Keratinocyte (primary cell): ENCODE measurements at regions not wholly inside any gene's neighbourhood (a gene's known extent, or its start where the extent isn't known, plus 50 kb on each side); places are given as distances from the start of the nearest gene placed in this dataset.

Source experiments
- DNase-seq: peaks from one replicate; pipeline ENCODE4 v3.0.0-alpha.2; 2011; ENCODE audit warnings: low read depth, missing footprints, low spot score
- FAIRE-seq: peaks from 2 replicates; lab custom pipeline; 2011; peaks lifted over from hg19 to GRCh38; lab: Jason Lieb, UNC
- H2AFZ ChIP-seq: 2 replicates; pipeline ENCODE4 v1.6.0; 2012; ENCODE audit warnings: low read length, control low read depth, inconsistent platforms; ENCODE audit not compliant: control insufficient read depth
- H3K27ac ChIP-seq: 2 replicates; pipeline ENCODE4 v1.5.1; 2011; ENCODE audit warnings: low read length; ENCODE audit not compliant: control insufficient read depth, insufficient read depth
- H3K27me3 ChIP-seq: 3 replicates; pipeline ENCODE4 v1.6.0; 2011; ENCODE audit warnings: low read length; ENCODE audit not compliant: control insufficient read depth, insufficient read depth; ENCODE audit errors: extremely low read depth
- H3K36me3 ChIP-seq, 2 experiments: 2 replicates in 1 of 2; 3 replicates in 1 of 2; pipeline ENCODE4 v1.5.1; 2011; ENCODE audit warnings: low read length in 2 of 2, mild to moderate bottlenecking in 1 of 2; ENCODE audit not compliant: control insufficient read depth in 2 of 2, insufficient read depth in 2 of 2; ENCODE audit errors: extremely low read depth in 1 of 2
- H3K4me1 ChIP-seq: 3 replicates; pipeline ENCODE4 v1.5.1; 2011; ENCODE audit warnings: low read length; ENCODE audit not compliant: control insufficient read depth, insufficient read depth; ENCODE audit errors: extremely low read depth
- H3K4me2 ChIP-seq: 3 replicates; pipeline ENCODE4 v1.6.0; 2011; ENCODE audit warnings: low read depth, low read length; ENCODE audit not compliant: control insufficient read depth, insufficient read depth; ENCODE audit errors: extremely low read depth
- H3K4me3 ChIP-seq, 3 experiments: fragments of 200-600 bp in 1 of 3; sonication (generic) in 1 of 3; 2 replicates in 2 of 3; 3 replicates in 1 of 3; pipeline ENCODE4 v1.5.1; 2011 to 2016; ENCODE audit warnings: low read length in 3 of 3, mild to moderate bottlenecking in 3 of 3, control low read depth in 2 of 3, inconsistent platforms in 1 of 3, low read depth in 1 of 3, mixed read lengths in 1 of 3, mixed run types in 1 of 3, moderate library complexity in 1 of 3; ENCODE audit not compliant: control insufficient read depth in 2 of 3, insufficient read depth in 2 of 3; ENCODE audit errors: extremely low read depth in 1 of 3
- H3K79me2 ChIP-seq: 2 replicates; pipeline ENCODE4 v1.6.0; 2012; ENCODE audit warnings: low read length; ENCODE audit not compliant: control insufficient read depth, insufficient read depth
- H3K9ac ChIP-seq: 3 replicates; pipeline ENCODE4 v1.6.0; 2011; ENCODE audit warnings: low read length; ENCODE audit not compliant: control insufficient read depth, insufficient read depth; ENCODE audit errors: extremely low read depth
- H3K9me1 ChIP-seq: 3 replicates; pipeline ENCODE4 v1.6.0; 2011; ENCODE audit warnings: low read length; ENCODE audit not compliant: control insufficient read depth, insufficient read depth; ENCODE audit errors: extremely low read depth
- H3K9me3 ChIP-seq: 2 replicates; pipeline ENCODE4 v1.5.1; 2012; ENCODE audit warnings: low read depth, low read length; ENCODE audit not compliant: control insufficient read depth
- H4K20me1 ChIP-seq: 3 replicates; pipeline ENCODE4 v1.6.0; 2011; ENCODE audit warnings: low read length; ENCODE audit not compliant: control insufficient read depth, insufficient read depth; ENCODE audit errors: extremely low read depth
- EZH2 ChIP-seq: IDR thresholded peaks from one replicate; pipeline ENCODE4 v1.6.1; 2012; ENCODE audit warnings: inconsistent platforms, mild to moderate bottlenecking, low read length, moderate library complexity
- dilution Hi-C: fragments of 300-500 bp; cut with MboI; formaldehyde crosslinking; loops from one replicate; pipeline ENCODE4 v1.7.0; 2020; ENCODE audit warnings: low sequenced_read_pairs; ENCODE audit not compliant: extremely low pct_ligation_motif_present
- TF ChIP-seq, protein P1 (sequence below), 3 experiments: IDR thresholded peaks in 1 of 3; conservative IDR thresholded peaks in 1 of 3; optimal IDR thresholded peaks in 1 of 3; 2 replicates in 2 of 3; 3 replicates in 1 of 3; pipeline versions ENCODE3 to v1.5.1; 2011; ENCODE audit warnings: low read length in 3 of 3, mild to moderate bottlenecking in 3 of 3, moderate library complexity in 2 of 3, control low read depth in 1 of 3, inconsistent platforms in 1 of 3; ENCODE audit not compliant: insufficient read depth in 2 of 3; ENCODE audit errors: extremely low read depth in 1 of 3

DNA sequence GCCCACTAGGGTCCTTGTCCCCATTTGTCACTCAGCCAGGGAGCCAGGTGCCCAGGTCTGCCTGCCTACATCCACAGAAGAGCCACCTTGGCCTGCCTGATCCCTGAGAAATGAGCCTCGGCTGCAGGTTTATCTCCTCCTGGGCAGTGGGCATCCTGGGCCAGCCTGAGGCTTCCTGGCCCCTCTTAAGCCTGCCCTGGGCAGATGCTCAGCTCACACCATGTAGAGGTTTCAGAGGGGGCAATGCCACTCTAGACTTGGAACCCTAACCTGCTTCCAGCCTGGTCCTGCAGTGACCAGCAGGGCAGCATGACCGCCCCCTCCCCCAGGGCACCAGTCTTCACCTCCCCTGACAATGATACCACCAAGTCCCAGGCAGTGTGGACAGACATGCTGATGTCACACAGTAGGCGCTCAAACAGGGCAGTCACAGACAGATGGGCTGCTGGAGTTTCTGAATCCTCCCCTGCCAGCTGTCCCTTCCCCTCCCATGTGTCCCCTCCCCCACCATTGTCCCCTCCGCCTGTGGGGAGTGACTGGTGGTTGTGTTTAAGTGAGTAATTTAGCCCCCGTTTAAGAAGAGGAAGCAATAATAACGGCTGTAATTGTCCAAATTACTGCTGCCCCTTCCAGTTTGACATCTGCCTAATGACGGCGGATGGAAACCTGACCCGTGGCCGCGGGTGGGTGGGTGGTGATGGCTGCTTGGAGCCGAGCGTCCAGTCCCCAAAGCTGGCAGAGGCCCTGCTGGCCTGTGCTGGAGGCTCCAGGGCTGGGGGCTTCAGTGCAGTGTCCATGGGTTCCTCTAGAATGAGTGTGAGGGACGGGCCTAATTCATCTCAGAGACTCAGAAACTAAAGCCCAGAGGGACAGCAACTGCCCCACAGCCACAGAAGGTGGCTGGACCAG, 147.7 kb downstream of the BARX1 start:
- DNase-seq (no peak), FAIRE-seq (no peak)
- dilution Hi-C loops, result no loop called here
- Histone ChIP-seq H3K27me3 (peaks cover 3% of the 10 kb centered on the region), H3K4me1 (no peaks in the 10 kb centered on the region), H4K20me1 (no peaks in the 10 kb centered on the region), H2AFZ (no peak overlapping the region), H3K27ac (no peak overlapping the region), H3K36me3 (no peaks in the 10 kb centered on the region), H3K9me1 (no peaks in the 10 kb centered on the region), H3K9ac (no peak overlapping the region), H3K9me3 (no peaks in the 10 kb centered on the region), H3K4me3 (no peak overlapping the region), H3K4me2 (no peak overlapping the region), H3K79me2 (no peaks in the 10 kb centered on the region)
- no peak for TF ChIP-seq EZH2
- TF ChIP-seq, protein P1, sequence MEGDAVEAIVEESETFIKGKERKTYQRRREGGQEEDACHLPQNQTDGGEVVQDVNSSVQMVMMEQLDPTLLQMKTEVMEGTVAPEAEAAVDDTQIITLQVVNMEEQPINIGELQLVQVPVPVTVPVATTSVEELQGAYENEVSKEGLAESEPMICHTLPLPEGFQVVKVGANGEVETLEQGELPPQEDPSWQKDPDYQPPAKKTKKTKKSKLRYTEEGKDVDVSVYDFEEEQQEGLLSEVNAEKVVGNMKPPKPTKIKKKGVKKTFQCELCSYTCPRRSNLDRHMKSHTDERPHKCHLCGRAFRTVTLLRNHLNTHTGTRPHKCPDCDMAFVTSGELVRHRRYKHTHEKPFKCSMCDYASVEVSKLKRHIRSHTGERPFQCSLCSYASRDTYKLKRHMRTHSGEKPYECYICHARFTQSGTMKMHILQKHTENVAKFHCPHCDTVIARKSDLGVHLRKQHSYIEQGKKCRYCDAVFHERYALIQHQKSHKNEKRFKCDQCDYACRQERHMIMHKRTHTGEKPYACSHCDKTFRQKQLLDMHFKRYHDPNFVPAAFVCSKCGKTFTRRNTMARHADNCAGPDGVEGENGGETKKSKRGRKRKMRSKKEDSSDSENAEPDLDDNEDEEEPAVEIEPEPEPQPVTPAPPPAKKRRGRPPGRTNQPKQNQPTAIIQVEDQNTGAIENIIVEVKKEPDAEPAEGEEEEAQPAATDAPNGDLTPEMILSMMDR (optimal IDR thresholded peaks at IDR 0.05 in 1 of 3, IDR thresholded peaks at IDR 0.05 in 1 of 3, conservative IDR thresholded peaks at IDR 0.05 in 1 of 3; ENCODE audit: extremely low read depth in 1 of 3, insufficient read depth in 2 of 3, low read length in 3 of 3), result no peak

DNA sequence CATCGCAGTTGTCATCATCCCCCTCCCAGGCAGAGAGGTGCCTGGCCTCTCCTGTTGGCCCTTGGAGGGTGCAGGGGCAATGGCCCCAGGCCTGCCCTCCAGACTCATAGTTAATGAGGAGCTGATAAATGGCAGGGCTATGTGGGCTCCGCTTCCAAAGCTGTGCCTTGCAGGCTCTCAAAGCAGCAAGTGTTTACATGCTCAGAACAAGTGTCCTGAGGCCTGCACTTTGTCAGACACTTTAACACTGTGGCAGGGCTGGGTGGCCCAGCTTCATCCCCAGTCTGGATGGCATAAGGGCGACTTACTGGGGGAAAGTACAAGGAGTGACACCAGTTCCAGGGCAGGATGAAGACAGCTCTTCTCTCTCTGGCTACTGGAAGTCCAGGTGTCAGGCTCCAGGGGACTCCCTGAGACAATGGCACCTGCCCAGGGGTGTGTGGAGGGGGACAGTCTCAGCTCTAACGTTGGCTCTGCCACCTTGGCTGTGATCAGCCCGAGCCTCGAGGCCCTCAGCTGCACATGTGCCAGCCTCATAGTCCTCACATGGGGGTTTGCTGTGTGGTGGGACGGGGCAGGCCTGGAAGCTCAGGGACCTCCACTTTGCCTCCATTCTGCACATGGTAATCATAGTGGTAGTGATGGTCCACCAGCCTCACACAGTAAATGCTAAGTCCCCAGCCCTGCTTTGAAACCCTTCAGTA, 153.4 kb downstream of the BARX1 start:
- Histone ChIP-seq H3K27ac (no peak overlapping the region), H3K27me3 (no peaks in the 10 kb centered on the region), H3K79me2 (no peaks in the 10 kb centered on the region), H3K4me1 (no peaks in the 10 kb centered on the region), H3K9me1 (no peaks in the 10 kb centered on the region), H3K4me2 (no peak overlapping the region), H3K9me3 (no peaks in the 10 kb centered on the region), H3K4me3 (no peak overlapping the region), H4K20me1 (no peaks in the 10 kb centered on the region), H3K9ac (no peak overlapping the region), H2AFZ (no peak overlapping the region), H3K36me3 (no peaks in the 10 kb centered on the region)
- no peak for FAIRE-seq
- dilution Hi-C loops, result no loop called here
- TF ChIP-seq, protein P1 (optimal IDR thresholded peaks at IDR 0.05 in 1 of 3, IDR thresholded peaks at IDR 0.05 in 1 of 3, conservative IDR thresholded peaks at IDR 0.05 in 1 of 3; ENCODE audit: extremely low read depth in 1 of 3, insufficient read depth in 2 of 3, low read length in 3 of 3), result no peak
- no peak for TF ChIP-seq EZH2
- no peak for DNase-seq
